ENCODE measurements at regions not wholly inside any gene's neighbourhood (a gene's known extent, or its start where the extent isn't known, plus 50 kb on each side); places are given as distances from the start of the nearest gene placed in this dataset.
A peak's percentile ranks its signal among the peaks of the same experiment; 100 is the strongest.

GRCh38 chr7:70846208-70846607 lies 285.7 kb upstream of the GALNT17 start:
- no peak for DNase-seq (ENCODE audit: low read depth in 2 of 3, low spot score in 2 of 3)

- no peak for DNase-seq (ENCODE audit: low read depth in 2 of 3, low spot score in 2 of 3)
Observed at GRCh38 chr7:70849580-70850235, 282.2 kb upstream of the GALNT17 start.

GRCh38 chr7:70855373-70855772 lies 276.6 kb upstream of the GALNT17 start:
- DNase-seq (ENCODE audit: low read depth in 2 of 3, low spot score in 2 of 3) = no peak

- peak; percentile 1 to 72 (median 61) for DNase-seq (ENCODE audit: low read depth in 2 of 3, low spot score in 2 of 3)
Observed at GRCh38 chr7:70856901-70857630, 274.9 kb upstream of the GALNT17 start.

GRCh38 chr7:70857793-70858545 lies 274.0 kb upstream of the GALNT17 start:
- DNase-seq (ENCODE audit: low read depth in 2 of 3, low spot score in 2 of 3) = no peak

- DNase-seq (ENCODE audit: low read depth in 2 of 3, low spot score in 2 of 3) = no peak
Observed at GRCh38 chr7:70867513-70867912, 264.4 kb upstream of the GALNT17 start.

GRCh38 chr7:70870349-70870748 lies 261.6 kb upstream of the GALNT17 start:
- no peak for DNase-seq (ENCODE audit: low read depth in 2 of 3, low spot score in 2 of 3)

- no peak for DNase-seq (ENCODE audit: low read depth in 2 of 3, low spot score in 2 of 3)
Observed at GRCh38 chr7:70872188-70872587, 259.8 kb upstream of the GALNT17 start.

- DNase-seq (ENCODE audit: low read depth in 2 of 3, low spot score in 2 of 3) = no peak
Observed at GRCh38 chr7:70881167-70881847, 250.6 kb upstream of the GALNT17 start.

- no peak for DNase-seq (ENCODE audit: low read depth in 2 of 3, low spot score in 2 of 3)
Observed at GRCh38 chr7:70883750-70884439, 248.0 kb upstream of the GALNT17 start.

- no peak for DNase-seq (ENCODE audit: low read depth in 2 of 3, low spot score in 2 of 3)
Observed at GRCh38 chr7:70884440-70884764, 247.5 kb upstream of the GALNT17 start.

- DNase-seq (ENCODE audit: low read depth in 2 of 3, low spot score in 2 of 3) = no peak
Observed at GRCh38 chr7:70884809-70885208, 247.1 kb upstream of the GALNT17 start.

GRCh38 chr7:70886547-70886946 lies 245.4 kb upstream of the GALNT17 start:
- no peak for DNase-seq (ENCODE audit: low read depth in 2 of 3, low spot score in 2 of 3)

- DNase-seq (ENCODE audit: low read depth in 2 of 3, low spot score in 2 of 3) = no peak
Observed at GRCh38 chr7:70887186-70887585, 244.8 kb upstream of the GALNT17 start.

- DNase-seq (ENCODE audit: low read depth in 2 of 3, low spot score in 2 of 3) = no peak
Observed at GRCh38 chr7:70890147-70890969, 241.6 kb upstream of the GALNT17 start.

GRCh38 chr7:70893422-70893821 lies 238.5 kb upstream of the GALNT17 start:
- DNase-seq (ENCODE audit: low read depth in 2 of 3, low spot score in 2 of 3) = no peak

- DNase-seq (ENCODE audit: low read depth in 2 of 3, low spot score in 2 of 3) = no peak
Observed at GRCh38 chr7:70893971-70894715, 237.8 kb upstream of the GALNT17 start.

- DNase-seq (ENCODE audit: low read depth in 2 of 3, low spot score in 2 of 3) = no peak
Observed at GRCh38 chr7:70894799-70895198, 237.1 kb upstream of the GALNT17 start.

All from activated CD8-positive, alpha-beta memory T cell treated with anti-CD3 and anti-CD28 coated beads for 48 hours (primary cell).